H1 (cell line): ENCODE measurements at regions not wholly inside any gene's neighbourhood (a gene's known extent, or its start where the extent isn't known, plus 50 kb on each side); places are given as distances from the start of the nearest gene placed in this dataset.

Source experiments
- CBX8 ChIP-seq: fragments of 300-800, 300-1000 bp; sonication (generic); IDR thresholded peaks from 2 replicates; pipeline ENCODE4 v1.7.1; 2016; ENCODE audit warnings: low read depth, low read length, borderline replicate concordance
- CHD1 ChIP-seq: IDR thresholded peaks from 2 replicates; pipeline ENCODE4 v1.6.1; 2012; ENCODE audit warnings: low read depth, low read length, improper control_type of control experiment
- CHD2 ChIP-seq: IDR thresholded peaks from 2 replicates; pipeline ENCODE4 v1.6.1; 2012; ENCODE audit warnings: low read length, improper control_type of control experiment
- CHD7 ChIP-seq: fragments of 300-600 bp; sonication (generic); IDR thresholded peaks from 2 replicates; pipeline ENCODE4 v1.7.1; 2012; ENCODE audit warnings: low read length, moderate library complexity, mild to moderate bottlenecking, inconsistent platforms; ENCODE audit not compliant: insufficient replicate concordance
- CTCF ChIP-seq, 3 experiments: IDR thresholded peaks; 1 replicate in 2 of 3; 2 replicates in 1 of 3; pipeline versions ENCODE4 v1.5.1 to v1.6.1; 2011; ENCODE audit warnings: low read length in 3 of 3, mild to moderate bottlenecking in 3 of 3, inconsistent platforms in 2 of 3, low read depth in 1 of 3, moderate library complexity in 1 of 3; ENCODE audit not compliant: insufficient read depth in 1 of 3; ENCODE audit errors: control extremely low read depth in 1 of 3
- EZH2 ChIP-seq: fragments of 200-600 bp; sonication (generic); IDR thresholded peaks from 2 replicates; pipeline ENCODE4 v1.7.1; 2012; ENCODE audit warnings: low read depth, mild to moderate bottlenecking, moderate library complexity, low read length, inconsistent platforms; ENCODE audit not compliant: severe bottlenecking
- GTF2F1 ChIP-seq: IDR thresholded peaks from 2 replicates; pipeline ENCODE4 v1.6.1; 2012; ENCODE audit warnings: low read depth, low read length, improper control_type of control experiment, borderline replicate concordance
- JUND ChIP-seq: IDR thresholded peaks from 2 replicates; pipeline ENCODE4 v1.6.1; 2011; ENCODE audit warnings: mild to moderate bottlenecking, improper control_type of control experiment, low read length
- KDM4A ChIP-seq: IDR thresholded peaks from one replicate; pipeline ENCODE4 v1.7.1; 2012; ENCODE audit warnings: low read depth, mild to moderate bottlenecking, moderate library complexity, low read length, inconsistent platforms; ENCODE audit not compliant: severe bottlenecking
- POLR2AphosphoS5 ChIP-seq: IDR thresholded peaks from 2 replicates; pipeline ENCODE4 v1.6.1; 2011; ENCODE audit warnings: low read depth, low read length
- RAD21 ChIP-seq, 2 experiments: IDR thresholded peaks in 1 of 2; conservative IDR thresholded peaks in 1 of 2; 2 replicates each; pipeline ENCODE4 v1.6.1; 2011; ENCODE audit warnings: low read depth in 2 of 2, low read length in 2 of 2, improper control_type of control experiment in 1 of 2, inconsistent platforms in 1 of 2, mild to moderate bottlenecking in 1 of 2, moderate library complexity in 1 of 2
- RFX5 ChIP-seq: IDR thresholded peaks from 2 replicates; pipeline ENCODE4 v1.6.1; 2011; ENCODE audit warnings: low read depth, low read length, improper control_type of control experiment, borderline replicate concordance
- RNF2 ChIP-seq: fragments of 200-900, 300-1000 bp; sonication (generic); IDR thresholded peaks from 2 replicates; pipeline ENCODE4 v1.7.1; 2016; ENCODE audit warnings: borderline replicate concordance, low read depth, mild to moderate bottlenecking, antibody characterized with exemption, low read length; ENCODE audit not compliant: poor library complexity, severe bottlenecking; ENCODE audit errors: missing control alignments
- TAF1 ChIP-seq: IDR thresholded peaks from 2 replicates; pipeline ENCODE4 v1.6.1; 2011; ENCODE audit warnings: mild to moderate bottlenecking, low read depth, low read length

- no peak for TF ChIP-seq EZH2
- no peak for TF ChIP-seq CTCF (IDR thresholded peaks at IDR 0.05; ENCODE audit: control extremely low read depth in 1 of 3, insufficient read depth in 1 of 3, low read depth in 1 of 3, low read length in 3 of 3)
- no peak for TF ChIP-seq TAF1
- TF ChIP-seq CBX8, result no peak
- TF ChIP-seq CHD7, result no peak
- TF ChIP-seq RFX5, result no peak
- TF ChIP-seq CHD1, result no peak
- no peak for TF ChIP-seq KDM4A
- TF ChIP-seq CHD2, result no peak
- no peak for TF ChIP-seq GTF2F1
- no peak for TF ChIP-seq RNF2
- TF ChIP-seq JUND, result no peak
- no peak for TF ChIP-seq RAD21 (IDR thresholded peaks at IDR 0.05 in 1 of 2, conservative IDR thresholded peaks at IDR 0.05 in 1 of 2; ENCODE audit: low read depth in 2 of 2, low read length in 2 of 2)
- TF ChIP-seq POLR2AphosphoS5, result no peak
These were observed 108.4 kb upstream of the SLC22A23 start for GRCh38 chr6:3565291-3565690.
